ENCODE measurements at regions not wholly inside any gene's neighbourhood (a gene's known extent, or its start where the extent isn't known, plus 50 kb on each side); places are given as distances from the start of the nearest gene placed in this dataset.
"Not testable (repeated sequence)": the region's sequence is repeated elsewhere in the genome, so short reads cannot be mapped to it uniquely, and the experiment has no call there.

GRCh38 chr7:29619111-29619510 lies 55.5 kb downstream of the PRR15 start:
- DNase-seq (ENCODE audit: low read depth in 2 of 2) = no peak

DNA sequence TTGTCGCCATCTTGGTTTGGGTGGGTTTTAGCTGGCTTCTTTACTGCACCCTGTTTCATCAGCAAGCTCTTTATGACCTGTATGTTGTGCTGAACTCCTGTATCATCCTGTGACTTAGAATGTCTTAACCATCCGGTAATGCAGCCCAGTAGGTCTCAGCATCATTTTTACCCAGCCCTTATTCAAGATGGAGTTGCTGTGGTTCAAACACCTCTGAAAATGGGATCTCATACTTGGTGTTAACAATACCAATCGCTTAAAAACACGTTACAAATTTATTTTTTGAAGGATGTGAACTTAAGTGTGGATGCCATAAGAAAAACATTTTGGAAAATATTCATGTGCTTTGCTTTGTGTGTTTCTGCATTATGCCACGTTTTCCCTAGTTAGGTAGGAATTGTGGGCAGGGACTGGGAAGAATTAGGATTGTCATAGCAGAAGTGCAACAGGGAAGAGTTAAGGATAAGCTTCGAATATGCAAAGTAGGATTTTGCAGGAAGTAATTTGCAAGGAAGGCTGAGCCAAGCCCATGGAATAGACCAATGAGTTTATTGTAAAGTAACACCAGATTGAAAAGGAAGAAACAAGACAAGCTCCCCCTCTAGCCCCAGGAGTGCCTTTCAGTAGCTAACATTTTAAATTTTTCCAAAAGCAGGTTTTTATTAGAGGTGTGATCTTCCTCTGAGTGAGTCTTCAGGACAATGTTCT lies 56.4 kb downstream of the PRR15 start:
- no peak for DNase-seq (ENCODE audit: low read depth in 2 of 2)

DNA sequence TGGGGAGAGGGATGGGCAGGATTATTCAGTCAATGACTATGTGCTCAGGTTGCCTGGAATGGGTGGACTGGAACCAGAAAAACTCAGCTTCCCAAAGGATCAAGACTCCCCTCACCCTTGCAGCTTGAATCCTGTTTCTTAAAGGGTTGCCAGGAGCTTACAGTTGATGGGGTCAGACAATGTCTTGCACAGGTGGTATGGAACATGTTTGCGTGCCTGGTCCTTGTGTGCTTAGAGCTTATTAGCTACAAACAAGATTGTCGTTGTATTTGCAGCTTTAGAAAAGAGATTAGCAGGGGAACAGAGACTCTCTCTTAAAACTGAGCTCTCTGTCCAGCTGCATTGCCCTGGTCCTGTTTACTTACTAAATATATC lies 56.9 kb downstream of the PRR15 start:
- no peak for DNase-seq (ENCODE audit: low read depth in 2 of 2)

GRCh38 chr7:29622335-29623265 lies 59.0 kb downstream of the PRR15 start:
- DNase-seq (ENCODE audit: low read depth in 2 of 2) = peak; percentile 95 to 96

GRCh38 chr7:29623973-29624372 lies 60.3 kb downstream of the PRR15 start:
- DNase-seq (ENCODE audit: low read depth in 2 of 2) = no peak

- no peak for DNase-seq (ENCODE audit: low read depth in 2 of 2)
Observed at GRCh38 chr7:29626730-29627129, 63.1 kb downstream of the PRR15 start.

GRCh38 chr7:29627631-29628030 lies 64.0 kb downstream of the PRR15 start:
- no peak for DNase-seq (ENCODE audit: low read depth in 2 of 2)

- no peak for DNase-seq (ENCODE audit: low read depth in 2 of 2)
Observed at GRCh38 chr7:29629507-29629906, 65.9 kb downstream of the PRR15 start.

GRCh38 chr7:29635067-29636008 lies 71.7 kb downstream of the PRR15 start:
- DNase-seq (ENCODE audit: low read depth in 2 of 2) = not testable (repeated sequence)

DNA sequence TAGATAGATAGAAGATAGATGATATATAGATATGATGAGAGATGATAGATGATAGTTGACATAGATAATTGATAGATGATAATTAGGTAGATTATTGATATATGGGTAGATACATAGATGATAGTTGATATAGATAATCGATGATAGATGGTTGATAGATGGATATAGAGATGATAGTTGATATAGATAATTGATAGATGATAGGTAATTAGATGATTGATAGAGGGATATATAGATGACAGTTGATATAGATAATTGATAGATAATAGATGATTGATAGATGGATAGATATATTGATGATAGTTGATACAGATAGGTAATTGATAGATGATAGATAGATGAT lies 72.3 kb downstream of the PRR15 start:
- DNase-seq (ENCODE audit: low read depth in 2 of 2) = no peak

- DNase-seq (ENCODE audit: low read depth in 2 of 2) = no peak
Observed at GRCh38 chr7:29637374-29637773, 73.7 kb downstream of the PRR15 start.

- DNase-seq (ENCODE audit: low read depth in 2 of 2) = not testable (repeated sequence)
Observed at GRCh38 chr7:29638841-29639240, 75.2 kb downstream of the PRR15 start.

- DNase-seq (ENCODE audit: low read depth in 2 of 2) = no peak
Observed at GRCh38 chr7:29639386-29639785, 75.8 kb downstream of the PRR15 start.

- DNase-seq (ENCODE audit: low read depth in 2 of 2) = no peak
Observed at GRCh38 chr7:29639886-29640595, 76.4 kb downstream of the PRR15 start.

GRCh38 chr7:29641651-29642050 lies 78.0 kb downstream of the PRR15 start:
- no peak for DNase-seq (ENCODE audit: low read depth in 2 of 2)

- DNase-seq (ENCODE audit: low read depth in 2 of 2) = no peak
Observed at GRCh38 chr7:29642494-29643155, 79.0 kb downstream of the PRR15 start.

DNA sequence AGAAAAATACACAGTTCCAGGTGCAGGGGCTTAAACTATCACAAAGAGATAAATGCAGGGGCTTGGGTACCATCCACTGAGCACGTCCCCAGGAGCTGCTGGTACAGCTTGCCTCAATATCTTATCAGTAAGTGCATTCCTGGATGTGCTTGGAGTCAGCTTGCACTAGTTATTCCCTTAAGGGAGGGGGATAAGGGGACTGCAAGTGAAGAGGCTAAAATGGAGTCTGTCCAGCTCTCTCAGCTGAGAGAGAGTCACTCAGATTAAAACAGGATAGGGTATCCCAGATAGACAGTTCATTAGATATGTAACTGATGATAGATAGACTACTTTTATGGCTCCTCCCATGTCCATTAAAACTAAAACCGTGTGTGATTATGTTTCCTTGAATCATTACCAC lies 82.5 kb downstream of the PRR15 start:
- DNase-seq (ENCODE audit: low read depth in 2 of 2) = not testable (repeated sequence)

GRCh38 chr7:29647020-29647654 lies 83.5 kb downstream of the PRR15 start:
- DNase-seq (ENCODE audit: low read depth in 2 of 2) = no peak

- not testable (repeated sequence) for DNase-seq (ENCODE audit: low read depth in 2 of 2)
Observed at GRCh38 chr7:29647691-29648210, 84.1 kb downstream of the PRR15 start.

Data from fibroblast of skin of left biceps (primary cell).